OCI-LY7 (cell line): ENCODE measurements at regions not wholly inside any gene's neighbourhood (a gene's known extent, or its start where the extent isn't known, plus 50 kb on each side); places are given as distances from the start of the nearest gene placed in this dataset.

Source experiments
- EZH2phosphoT487 ChIP-seq: fragments of 200-600 bp; sonication (generic); IDR thresholded peaks from 2 replicates; pipeline ENCODE4 v1.6.1; 2018; ENCODE audit warnings: low read depth, borderline replicate concordance, mild to moderate bottlenecking, mixed run types, antibody characterized with exemption, low read length, moderate library complexity, mixed read lengths
- TF ChIP-seq, protein P1 (sequence below): fragments of 200-600 bp; sonication (generic); conservative IDR thresholded peaks from 2 replicates; pipeline ENCODE4 v1.5.1; 2014; ENCODE audit warnings: mild to moderate bottlenecking, antibody characterized with exemption, low read length, moderate library complexity, mixed read lengths

- TF ChIP-seq, protein P1, sequence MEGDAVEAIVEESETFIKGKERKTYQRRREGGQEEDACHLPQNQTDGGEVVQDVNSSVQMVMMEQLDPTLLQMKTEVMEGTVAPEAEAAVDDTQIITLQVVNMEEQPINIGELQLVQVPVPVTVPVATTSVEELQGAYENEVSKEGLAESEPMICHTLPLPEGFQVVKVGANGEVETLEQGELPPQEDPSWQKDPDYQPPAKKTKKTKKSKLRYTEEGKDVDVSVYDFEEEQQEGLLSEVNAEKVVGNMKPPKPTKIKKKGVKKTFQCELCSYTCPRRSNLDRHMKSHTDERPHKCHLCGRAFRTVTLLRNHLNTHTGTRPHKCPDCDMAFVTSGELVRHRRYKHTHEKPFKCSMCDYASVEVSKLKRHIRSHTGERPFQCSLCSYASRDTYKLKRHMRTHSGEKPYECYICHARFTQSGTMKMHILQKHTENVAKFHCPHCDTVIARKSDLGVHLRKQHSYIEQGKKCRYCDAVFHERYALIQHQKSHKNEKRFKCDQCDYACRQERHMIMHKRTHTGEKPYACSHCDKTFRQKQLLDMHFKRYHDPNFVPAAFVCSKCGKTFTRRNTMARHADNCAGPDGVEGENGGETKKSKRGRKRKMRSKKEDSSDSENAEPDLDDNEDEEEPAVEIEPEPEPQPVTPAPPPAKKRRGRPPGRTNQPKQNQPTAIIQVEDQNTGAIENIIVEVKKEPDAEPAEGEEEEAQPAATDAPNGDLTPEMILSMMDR, result no peak
- no peak for TF ChIP-seq EZH2phosphoT487
Measured at GRCh38 chr16:86330906-86331305, 179.4 kb upstream of the FOXF1 start.
